Middle frontal gyrus (tissue), 1 donor: ENCODE measurements at regions not wholly inside any gene's neighbourhood (a gene's known extent, or its start where the extent isn't known, plus 50 kb on each side); places are given as distances from the start of the nearest gene placed in this dataset.
"Not testable (repeated sequence)": the region's sequence is repeated elsewhere in the genome, so short reads cannot be mapped to it uniquely, and the experiment has no call there.

Experiments
- DNase-seq: peaks from one replicate; pipeline ENCODE4 v3.0.0-alpha.2; 2015; ENCODE audit warnings: low spot score; ENCODE audit errors: extremely low spot score

DNA sequence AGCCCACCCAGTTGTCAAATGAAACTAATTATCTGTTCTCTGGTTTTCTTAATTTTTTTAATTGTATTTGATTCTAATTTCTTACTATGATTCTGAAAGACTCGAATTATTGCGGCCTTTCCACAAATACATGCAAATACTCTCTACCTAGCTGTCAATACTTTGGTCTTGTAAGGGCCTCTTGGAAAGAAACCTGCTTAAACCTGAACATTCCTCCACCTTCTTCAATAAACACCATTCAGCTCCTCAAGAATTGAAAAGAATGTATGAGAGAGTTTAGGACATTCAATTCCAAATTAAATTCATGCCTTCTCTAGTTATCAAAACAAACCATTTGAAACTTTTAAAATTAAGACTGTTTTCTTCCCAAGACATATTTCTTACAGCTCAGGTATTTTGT, 385.9 kb upstream of the NOCT start:
- no peak for DNase-seq

DNA sequence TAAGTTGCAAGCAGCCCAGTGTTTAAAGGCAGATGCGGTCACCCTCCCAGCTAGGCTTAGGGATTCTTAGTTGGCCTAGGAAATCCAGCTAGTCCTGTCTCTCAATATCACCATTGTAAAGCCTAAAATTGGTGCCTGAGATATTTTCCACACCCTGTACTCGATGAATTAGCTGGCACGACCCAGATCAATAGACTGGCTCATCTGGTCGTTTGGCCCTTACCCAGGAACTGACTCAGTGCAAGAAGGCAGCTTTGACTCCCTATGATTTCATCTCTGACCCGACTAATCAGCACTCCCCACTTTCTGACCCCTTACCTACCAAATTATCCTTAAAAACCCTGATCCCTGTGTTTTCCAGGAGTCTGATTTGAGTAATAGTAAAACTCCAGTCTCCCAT, 384.9 kb upstream of the SLC7A11 start:
- no peak for DNase-seq

DNA sequence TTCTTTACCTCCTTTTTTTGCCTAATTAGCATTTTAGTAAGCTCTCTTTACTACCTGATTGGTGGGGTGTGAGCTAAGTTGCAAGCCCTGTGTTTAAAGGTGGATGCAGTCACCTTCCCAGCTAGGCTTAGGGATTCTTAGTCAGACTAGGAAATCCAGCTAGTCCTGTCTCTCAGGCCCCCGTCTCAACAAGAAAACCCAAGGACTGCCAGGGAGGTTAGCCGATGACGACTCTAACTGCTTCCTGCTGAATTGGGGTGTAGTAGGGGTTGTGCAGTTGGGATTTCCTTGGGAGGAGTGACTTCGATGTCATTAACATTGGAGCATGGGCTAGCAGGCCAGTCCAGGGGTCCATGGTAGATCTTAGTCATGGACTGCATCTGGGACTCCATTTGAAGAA, 380.2 kb upstream of the SLC7A11 start:
- DNase-seq: not testable (repeated sequence)

DNA sequence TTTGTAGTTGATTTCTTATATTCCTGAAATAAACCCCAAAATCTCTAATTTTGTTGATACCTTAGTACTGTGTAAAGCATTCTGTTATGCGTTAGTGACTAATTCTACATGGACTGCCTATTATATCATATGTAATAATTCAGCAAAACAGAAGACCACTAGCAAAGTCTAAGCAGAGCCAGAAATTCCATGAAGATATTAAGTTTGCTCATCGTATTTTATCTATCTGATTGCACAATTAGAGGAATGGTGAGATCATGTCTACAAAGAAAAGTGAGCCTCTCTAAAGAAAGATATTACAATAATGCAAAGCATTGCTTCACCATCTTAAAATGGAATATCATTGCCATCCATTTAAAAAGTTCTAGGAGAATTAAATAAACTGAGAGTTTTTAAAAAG, 374.6 kb upstream of the SLC7A11 start:
- no peak for DNase-seq

DNA sequence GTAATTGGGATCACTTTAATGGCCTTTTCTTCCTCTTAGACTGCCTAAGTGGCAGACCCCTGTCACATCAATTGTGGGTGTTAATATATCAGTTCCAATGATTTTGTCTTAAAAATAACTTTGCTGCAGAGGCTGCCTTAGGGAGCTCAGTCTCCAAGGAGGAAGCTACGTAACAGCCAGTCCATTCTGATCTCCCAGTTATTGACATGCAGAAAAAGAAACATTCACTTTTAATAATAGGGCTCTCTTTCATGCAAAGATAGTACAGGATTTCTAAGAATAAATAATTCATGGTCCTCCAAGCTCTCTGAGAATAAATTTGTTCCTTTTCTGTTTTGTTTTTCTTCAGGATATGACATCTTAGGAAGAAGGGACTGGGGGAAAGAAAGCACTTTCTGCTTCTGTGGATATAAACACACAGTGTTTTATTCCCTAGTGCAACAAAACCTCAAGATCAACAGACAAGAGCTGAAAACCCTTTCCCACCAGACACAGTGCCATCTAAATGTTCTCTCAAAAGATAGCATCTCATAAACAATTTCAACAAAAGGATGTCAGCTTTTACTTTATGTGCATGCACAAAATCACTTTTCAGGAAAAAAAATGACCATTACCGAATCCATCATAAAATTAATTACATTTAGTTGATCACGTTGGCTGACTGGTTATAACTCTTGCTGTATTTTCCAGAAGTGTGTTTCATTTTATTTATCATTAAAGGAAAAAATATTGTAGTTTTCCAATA, 372.4 kb upstream of the SLC7A11 start:
- DNase-seq: no peak

DNA sequence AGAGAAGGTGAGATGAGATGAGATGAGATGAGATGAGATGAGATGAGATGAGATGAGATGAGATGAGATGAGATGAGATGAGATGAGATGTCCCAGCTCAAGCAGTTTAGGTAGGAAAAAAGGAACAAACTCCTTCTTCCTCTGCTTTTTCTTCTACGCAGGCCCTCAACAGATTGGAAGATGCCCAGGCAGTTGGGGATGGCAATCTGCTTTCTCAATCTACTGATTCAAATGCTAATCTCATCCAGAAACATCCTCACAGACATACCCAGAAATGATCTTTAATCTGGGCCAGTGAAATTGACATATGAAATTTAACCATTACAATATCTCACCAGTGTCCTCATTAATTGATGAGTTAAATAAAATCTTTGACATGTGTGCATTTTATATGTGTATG, 370.3 kb upstream of the SLC7A11 start:
- DNase-seq: no peak

DNA sequence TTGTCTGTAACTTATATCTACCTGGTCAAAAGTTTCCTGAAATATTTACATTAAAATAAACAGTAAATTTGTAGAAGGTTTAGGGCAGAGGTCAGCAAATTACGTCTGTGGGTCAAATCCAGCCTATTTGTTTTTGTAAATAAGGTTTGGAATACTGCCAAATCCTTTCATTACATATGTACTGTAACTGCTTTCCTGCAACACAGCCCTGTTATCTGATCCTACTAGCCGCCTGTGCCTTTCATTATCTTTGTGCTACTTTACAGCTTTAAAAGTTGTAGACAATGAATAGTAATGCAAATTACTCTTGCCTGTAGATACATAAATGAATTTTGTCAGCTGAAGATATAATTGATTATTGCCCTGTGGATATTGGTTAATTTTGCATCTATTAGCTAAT, 369.6 kb upstream of the SLC7A11 start:
- DNase-seq: no peak

DNA sequence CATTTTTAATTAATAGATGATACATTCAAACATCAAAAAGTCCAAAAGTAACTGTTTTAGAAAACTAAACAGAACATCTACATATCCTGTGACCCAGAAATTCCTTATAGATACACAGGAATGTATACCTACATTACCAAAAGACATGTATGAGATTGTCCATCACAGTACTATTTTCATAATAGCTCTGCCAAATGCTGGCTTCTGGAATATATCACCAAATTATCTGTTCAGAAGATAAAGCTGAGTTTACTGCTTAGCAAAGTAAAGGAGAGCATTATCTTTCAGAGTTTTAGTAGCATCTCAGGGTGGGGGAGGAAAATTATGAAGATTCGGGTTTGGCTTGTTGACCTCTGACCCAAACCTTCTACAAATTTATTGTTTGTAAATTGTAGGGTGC, 368.9 kb upstream of the SLC7A11 start:
- no peak for DNase-seq

DNA sequence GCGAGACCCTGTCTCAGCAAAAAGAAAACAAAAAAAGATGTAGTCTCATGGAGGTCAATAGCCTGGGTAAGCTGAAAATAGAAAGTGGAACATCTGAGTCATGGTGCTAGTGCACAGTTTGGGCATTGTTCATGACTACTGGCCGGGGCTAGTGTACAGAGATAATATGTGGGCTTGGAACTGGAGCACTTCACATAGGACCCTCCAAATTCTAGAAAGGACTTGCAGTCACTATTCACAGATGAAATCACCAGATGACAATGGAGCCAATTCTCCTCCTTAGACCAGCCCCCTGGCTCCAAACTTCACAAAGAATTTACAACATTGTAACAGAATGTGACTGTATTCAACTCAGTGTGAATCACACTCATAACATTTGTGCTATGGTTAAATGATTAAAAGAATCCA, 367.8 kb upstream of the SLC7A11 start:
- no peak for DNase-seq

DNA sequence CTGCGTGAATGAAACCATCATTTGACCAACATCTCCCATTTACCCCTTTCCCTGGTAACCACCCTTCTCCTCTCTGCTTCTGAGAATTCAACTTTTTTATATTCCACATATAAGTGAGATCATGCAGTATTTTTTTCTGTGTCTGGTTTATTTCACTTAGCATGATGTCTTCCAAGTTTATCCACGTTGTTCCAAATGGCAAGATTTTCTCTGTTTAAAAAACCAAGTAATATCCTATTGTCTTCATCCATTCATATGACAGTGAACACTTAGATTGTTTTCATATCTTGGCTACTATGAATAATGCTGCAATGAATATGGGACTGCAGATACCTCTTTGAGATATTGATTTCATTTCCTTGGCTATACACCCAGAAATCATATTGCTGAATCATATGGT, 362.4 kb upstream of the SLC7A11 start:
- DNase-seq: no peak

DNA sequence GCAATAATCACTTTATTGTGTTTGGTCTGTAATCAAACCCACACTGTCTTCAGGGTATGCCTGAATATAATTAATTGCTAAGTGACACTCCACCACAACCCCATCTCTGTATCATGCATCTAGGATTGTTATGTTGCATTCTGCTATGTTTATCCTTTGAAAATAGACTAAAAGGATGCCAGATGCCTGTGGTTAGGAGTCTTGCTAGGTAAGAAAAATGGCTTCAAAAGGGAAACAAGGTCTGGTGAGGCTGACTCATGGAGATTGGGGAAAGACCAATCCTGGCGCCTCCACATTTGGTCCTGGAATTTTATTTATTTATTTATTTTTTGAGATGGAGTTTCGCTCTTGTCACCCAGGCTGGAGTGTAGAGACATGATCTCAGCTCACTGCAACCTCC, 360.5 kb upstream of the SLC7A11 start:
- DNase-seq: no peak

DNA sequence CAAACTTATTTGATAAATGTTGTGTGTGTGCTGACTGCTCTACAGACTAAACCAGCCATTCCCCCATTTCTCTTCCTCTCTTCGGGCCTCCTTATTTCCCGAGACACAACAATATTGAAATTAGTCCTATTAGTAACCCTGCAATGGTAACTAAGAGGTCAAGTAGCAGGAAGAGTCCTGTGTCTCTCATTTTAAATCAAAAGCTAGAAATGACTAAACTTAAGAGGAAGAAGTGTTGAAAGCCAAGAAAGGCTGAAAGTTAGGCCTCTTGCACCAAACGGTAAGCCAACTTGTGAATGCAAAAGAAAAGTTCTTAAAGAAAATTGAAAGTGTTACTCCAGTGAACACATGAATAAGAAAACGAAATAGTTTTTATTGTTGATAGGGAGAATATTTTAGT, 357.8 kb upstream of the SLC7A11 start:
- DNase-seq: no peak

DNA sequence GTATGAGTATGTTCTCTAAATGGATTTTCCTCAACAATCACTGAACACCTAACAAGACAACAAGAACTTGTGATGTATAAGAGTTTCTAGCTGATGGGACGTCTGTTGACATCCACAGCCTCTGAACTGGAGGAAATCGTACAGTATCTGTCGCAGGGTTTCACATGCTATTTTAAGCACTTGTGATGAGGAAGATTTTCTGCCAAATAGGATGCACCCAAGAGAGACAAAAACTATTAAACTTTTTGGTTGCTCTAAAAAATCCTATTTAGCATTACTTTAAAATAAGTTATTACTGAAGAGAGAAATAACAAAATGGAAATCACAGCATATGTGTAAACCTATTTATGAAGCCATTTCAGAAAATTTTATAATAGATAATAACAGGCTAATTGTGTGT, 356.1 kb upstream of the SLC7A11 start:
- no peak for DNase-seq

DNA sequence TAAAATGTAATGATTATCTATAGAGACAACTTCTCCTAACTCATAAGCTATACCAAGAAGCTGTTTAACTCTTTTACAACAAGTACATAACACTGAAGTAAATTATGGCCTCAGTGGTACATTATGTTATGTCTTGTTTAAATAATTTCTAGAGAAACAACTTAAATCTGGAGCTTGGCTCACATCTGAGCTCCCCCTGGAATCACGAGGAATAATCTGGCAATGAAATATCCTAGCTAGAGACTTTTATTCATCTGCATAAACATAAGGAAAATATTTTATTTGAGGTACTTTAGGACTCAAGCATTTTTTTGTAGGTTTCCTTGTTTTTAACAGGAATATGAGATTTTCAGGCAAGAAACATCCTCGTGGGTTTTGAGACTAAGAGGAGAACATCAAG, 354.7 kb upstream of the SLC7A11 start:
- DNase-seq: no peak

DNA sequence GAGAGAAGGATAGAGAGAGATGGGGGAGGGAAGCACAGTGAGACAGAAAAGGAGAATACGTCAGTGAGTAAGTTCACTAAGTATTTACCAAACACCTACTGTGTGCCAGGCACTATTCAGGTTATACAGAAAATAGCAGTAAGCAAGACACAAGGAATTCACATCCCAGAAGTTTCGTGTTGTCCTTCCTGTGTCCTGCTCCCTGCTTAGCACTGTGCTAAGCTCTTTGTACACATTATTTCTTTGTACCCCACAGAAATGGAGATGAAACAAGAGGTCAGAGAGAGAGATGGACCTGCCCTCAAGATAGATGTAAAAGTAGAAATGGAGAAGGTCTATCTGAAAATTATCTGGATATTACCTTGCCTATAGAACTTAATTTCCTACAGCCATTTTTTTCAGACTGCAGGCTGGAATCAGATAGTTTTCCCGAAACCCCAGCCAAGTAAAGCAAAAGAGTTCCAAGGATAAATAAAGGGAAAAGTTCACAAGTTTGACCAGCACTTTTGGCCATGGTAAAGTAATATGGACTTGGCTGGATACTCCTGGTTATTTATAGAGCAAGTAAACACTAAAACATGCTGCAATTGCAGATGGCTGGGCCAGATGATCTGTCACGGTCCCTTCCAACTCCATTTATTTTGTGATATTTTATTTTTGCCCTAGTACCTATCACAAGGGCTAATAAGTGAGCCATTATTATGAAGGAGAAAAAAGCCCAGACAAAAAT, 353.7 kb upstream of the SLC7A11 start:
- DNase-seq: no peak

DNA sequence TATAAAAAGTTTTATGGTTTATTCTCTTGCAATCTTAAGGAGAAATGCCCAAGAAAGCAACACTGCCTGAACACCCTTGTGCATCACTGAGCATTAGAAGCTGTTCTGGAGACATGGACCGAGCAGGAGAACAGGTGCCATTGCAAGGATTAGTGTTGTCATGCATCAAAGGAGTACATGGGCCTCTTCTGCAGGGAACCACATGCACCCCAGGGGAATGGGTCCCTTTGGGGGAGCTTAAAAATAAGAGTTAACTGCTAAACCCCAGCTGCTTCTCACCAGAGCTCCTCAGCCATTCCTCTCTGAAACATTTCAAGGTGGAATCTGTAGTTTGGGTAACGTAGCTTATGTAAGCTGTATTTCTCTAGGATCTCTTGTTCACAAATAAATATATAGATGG, 353.0 kb upstream of the SLC7A11 start:
- no peak for DNase-seq

DNA sequence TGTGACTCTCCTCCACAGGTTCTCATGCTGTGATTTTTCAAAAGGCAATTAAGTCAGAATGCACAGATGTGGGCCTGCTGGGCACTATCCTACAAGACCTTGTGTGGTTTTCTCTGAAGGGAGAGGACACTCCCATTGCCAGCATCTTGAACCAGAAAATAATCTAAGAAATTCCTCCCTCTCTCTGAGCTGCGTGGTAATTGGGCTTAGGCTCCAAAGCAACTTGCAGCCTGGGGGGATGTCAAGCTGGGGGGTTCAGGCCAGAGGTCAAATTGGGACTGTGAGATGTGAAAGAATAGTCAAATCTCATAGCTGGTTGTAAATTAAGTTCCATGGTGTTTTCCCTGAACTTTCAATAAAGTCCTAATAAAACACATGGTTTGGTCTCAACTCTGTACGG, 350.6 kb upstream of the SLC7A11 start:
- no peak for DNase-seq

DNA sequence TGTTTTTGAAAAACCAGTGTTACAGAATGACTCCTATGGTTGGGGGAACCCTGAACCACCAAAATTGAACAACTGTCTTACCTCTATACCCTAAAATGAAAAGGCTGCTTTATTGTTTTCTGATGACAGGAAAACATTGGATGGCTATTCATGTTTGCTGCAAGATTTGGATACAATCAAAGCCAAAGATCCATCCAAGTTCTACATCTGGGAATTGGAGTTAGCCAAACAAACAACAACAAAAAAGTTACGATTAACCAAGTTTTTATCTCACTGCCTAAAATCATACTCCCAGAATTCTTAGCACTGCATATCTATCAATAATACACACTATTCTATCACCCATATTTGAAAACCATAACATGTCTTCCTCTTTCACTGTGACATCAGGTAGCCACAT, 349.7 kb upstream of the SLC7A11 start:
- DNase-seq: no peak

DNA sequence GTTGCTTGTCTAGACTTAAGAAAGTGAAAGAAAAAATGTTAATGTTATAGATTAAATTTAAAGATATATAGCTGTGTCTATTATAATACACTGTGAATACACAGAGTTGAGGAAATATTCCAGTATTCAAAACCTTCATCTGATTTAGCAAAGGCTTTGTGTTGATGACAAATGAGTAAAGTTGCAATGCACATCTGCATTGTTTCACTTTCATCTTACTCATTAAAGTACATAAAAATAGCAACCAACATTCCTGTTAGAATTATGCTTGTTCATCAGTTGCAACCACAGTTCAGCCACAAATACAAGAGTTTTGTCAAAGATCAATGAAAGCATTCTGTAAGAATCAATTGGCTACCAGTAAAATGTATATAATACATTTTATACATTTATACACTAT, 346.4 kb upstream of the SLC7A11 start:
- no peak for DNase-seq

DNA sequence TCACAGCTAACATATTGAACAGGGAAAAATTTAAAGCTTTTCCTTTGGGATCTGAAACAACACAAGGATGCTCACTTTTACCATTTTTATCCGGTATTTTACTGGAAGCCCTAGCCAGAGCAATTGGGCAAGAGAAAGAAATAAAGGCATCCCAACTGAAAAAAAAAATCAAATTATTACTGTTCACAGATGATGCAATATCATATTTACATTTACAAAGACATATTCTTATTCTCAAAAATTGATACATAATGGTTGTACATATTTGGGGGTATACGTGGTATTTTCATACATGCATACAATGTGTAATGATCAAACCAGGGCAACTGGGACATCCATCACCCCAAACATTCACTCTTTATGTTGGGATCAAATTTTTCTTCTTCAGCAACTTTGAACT, 337.0 kb upstream of the SLC7A11 start:
- no peak for DNase-seq

DNA sequence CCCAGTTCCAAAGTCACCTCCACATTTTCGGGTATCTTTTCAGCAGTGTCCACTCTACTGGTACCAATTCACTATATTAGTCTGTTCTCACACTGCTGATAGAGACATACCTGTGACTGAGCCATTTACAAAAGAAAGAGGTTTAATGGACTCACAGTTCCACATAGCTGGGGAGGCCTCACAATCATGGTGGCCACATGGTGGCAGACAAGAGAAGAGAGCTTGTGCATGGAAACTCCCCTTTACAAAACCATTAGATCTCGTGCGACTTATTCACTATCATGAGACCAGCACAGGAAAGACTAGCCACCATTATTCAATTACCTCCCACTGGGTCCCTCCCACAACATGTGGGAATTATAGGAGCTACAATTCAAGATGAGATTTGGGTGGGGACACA, 335.7 kb upstream of the SLC7A11 start:
- DNase-seq: not testable (repeated sequence)

DNA sequence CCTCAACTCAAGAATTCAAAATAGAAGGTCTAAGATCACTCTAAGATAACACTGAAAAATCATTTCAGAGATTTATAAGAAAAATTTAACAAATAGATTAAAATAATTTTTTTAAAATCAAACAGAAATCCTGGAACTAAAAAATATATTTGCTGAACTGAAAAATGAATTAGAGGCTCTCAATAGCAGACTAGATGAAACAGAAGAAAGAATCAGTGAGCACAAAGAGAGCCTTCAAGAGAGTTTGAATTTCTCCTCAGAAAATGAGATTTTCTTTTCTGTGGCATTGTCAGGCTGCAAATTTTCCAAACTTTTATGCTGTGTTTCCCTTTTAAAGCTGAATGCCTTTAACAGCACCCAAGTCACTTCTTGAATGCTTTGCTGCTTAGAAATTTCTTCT, 335.0 kb upstream of the SLC7A11 start:
- DNase-seq: no peak

DNA sequence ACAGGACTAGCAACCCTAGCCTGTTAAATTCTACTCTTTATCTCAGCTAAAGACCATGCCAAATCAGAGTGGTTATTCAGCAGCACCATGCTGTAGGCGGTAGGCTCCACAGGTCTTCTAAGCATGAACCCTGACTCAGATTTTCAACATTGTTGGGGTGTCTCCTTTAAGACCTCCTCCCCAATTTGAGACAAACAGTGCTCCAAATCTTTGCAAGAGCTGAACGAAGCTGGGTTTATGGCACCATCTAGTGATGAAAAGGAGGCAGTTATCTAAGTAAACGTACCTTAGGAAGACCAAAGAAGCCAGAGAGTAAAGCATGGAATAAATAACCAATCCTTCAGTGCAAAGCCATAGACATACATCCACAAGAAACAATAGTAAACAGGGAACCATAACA, 334.5 kb upstream of the SLC7A11 start:
- no peak for DNase-seq
